ENCODE measurements at regions not wholly inside any gene's neighbourhood (a gene's known extent, or its start where the extent isn't known, plus 50 kb on each side); places are given as distances from the start of the nearest gene placed in this dataset.

DNA sequence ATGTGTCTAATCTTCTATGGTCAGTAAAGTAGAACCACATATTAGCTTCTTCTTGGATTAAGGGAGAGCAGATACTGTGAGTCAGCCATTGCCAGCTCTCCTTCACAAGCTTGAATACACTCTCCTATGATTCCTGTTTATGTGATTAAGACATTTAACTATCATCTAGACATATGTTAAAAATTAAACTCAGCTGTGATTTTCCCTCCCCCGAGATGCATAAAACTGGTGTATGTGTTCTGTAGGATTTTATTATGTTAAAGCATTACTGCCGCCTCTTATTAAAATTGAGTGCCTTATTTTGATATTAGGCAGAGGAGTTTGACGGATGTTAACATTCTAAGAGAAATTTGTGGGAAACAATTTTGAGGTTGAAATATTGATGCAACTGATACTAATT is 114.6 kb downstream of the ACTBL2 start:
- Histone ChIP-seq H3K9me3 (replicated peaks in 1 of 2; ENCODE audit: control insufficient read depth in 1 of 2, insufficient read depth in 1 of 2, low read length in 2 of 2) (no peaks in the 10 kb centered on the region), H3K4me1 (ENCODE audit: control insufficient read depth in 1 of 2, insufficient read depth in 2 of 2, low read length in 2 of 2) (no peaks in the 10 kb centered on the region), H3K4me2 (replicated peaks; ENCODE audit: extremely low read depth, low read length, poor library complexity, severe bottlenecking) (no peak overlapping the region)

DNA sequence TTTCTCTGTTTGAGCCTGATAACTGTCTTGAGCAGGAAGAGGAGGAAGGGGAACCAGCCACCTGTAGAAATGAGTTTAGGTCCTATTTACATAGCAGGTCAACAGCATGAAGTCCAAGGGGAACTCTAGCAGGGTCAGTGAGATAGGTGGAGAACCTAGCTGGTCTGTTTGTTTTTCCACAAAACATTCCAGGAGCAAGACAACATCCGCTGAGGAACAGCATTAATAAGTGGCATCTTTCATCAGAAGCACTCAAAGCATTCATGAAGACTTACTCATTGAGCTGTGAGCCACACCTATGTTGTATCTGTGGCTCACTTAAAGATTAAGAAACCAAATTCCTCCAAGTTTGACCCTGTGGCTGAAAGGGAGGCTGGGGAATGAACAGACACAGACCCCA is 115.9 kb downstream of the ACTBL2 start:
- Mint-ChIP-seq H3K36me3 (no peaks in the 10 kb centered on the region), H3K4me3 (no peak overlapping the region), H3K9me3 (peaks cover 0 to 2% (median 0%) of the 10 kb centered on the region in 7 donors), H3K4me1 (no peaks in the 10 kb centered on the region), H3K27ac (no peak overlapping the region), H3K27me3 (ENCODE audit: low read depth in 3 of 3) (peaks cover 0 to 2% (median 0%) of the 10 kb centered on the region in 3 donors)
- Histone ChIP-seq H3K36me3 (replicated peaks in 1 of 2; ENCODE audit: control insufficient read depth in 1 of 2, insufficient read depth in 2 of 2, low read length in 2 of 2) (no peaks in the 10 kb centered on the region), H3K4me3 (replicated peaks in 1 of 3; ENCODE audit: low read depth in 2 of 3, low read length in 3 of 3) (no peak overlapping the region), H3K9me3 (replicated peaks in 1 of 2; ENCODE audit: control insufficient read depth in 1 of 2, insufficient read depth in 1 of 2, low read length in 2 of 2) (no peaks in the 10 kb centered on the region), H4K20me1 (ENCODE audit: insufficient read depth, low read length) (no peaks in the 10 kb centered on the region), H3K79me2 (ENCODE audit: insufficient read depth, low read length) (no peaks in the 10 kb centered on the region), H3K4me2 (replicated peaks; ENCODE audit: extremely low read depth, low read length, poor library complexity, severe bottlenecking) (no peak overlapping the region), H3K9ac (ENCODE audit: insufficient read depth, low read length, poor library complexity, severe bottlenecking) (no peak overlapping the region), H3K27me3 (ENCODE audit: control insufficient read depth in 2 of 2, insufficient read depth in 2 of 2, low read length in 2 of 2) (no peaks in the 10 kb centered on the region), H3K4me1 (ENCODE audit: control insufficient read depth in 1 of 2, insufficient read depth in 2 of 2, low read length in 2 of 2) (no peaks in the 10 kb centered on the region), H2AFZ (ENCODE audit: insufficient read depth, low read depth, low read length, poor library complexity, severe bottlenecking) (no peak overlapping the region), H3K27ac (ENCODE audit: low read depth in 1 of 2, low read length in 2 of 2) (no peak overlapping the region)
- 100% methylated on average over 1 of the region's 1 CpG for WGBS (ENCODE audit: insufficient coverage)
- TF ChIP-seq, protein P1, sequence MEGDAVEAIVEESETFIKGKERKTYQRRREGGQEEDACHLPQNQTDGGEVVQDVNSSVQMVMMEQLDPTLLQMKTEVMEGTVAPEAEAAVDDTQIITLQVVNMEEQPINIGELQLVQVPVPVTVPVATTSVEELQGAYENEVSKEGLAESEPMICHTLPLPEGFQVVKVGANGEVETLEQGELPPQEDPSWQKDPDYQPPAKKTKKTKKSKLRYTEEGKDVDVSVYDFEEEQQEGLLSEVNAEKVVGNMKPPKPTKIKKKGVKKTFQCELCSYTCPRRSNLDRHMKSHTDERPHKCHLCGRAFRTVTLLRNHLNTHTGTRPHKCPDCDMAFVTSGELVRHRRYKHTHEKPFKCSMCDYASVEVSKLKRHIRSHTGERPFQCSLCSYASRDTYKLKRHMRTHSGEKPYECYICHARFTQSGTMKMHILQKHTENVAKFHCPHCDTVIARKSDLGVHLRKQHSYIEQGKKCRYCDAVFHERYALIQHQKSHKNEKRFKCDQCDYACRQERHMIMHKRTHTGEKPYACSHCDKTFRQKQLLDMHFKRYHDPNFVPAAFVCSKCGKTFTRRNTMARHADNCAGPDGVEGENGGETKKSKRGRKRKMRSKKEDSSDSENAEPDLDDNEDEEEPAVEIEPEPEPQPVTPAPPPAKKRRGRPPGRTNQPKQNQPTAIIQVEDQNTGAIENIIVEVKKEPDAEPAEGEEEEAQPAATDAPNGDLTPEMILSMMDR (IDR thresholded peaks at IDR 0.05), result no peak
- intact Hi-C loops (cut with micrococcal nuclease), result no loop called here
- DNase-seq, result no peak

More for the DNA sequence above, 114.6 kb downstream of the ACTBL2 start:
- Mint-ChIP-seq H3K27ac (no peak overlapping the region), H3K4me1 (no peaks in the 10 kb centered on the region), H3K9me3 (peaks cover 0 to 2% (median 0%) of the 10 kb centered on the region in 7 donors), H3K27me3 (ENCODE audit: low read depth in 3 of 3) (peaks cover 0 to 2% (median 0%) of the 10 kb centered on the region in 3 donors), H3K36me3 (no peaks in the 10 kb centered on the region), H3K4me3 (no peak overlapping the region)
- WGBS (ENCODE audit: insufficient coverage), result no CpG with 5 or more reads among the region's 3 CpGs
- H3K9ac ChIP-seq (ENCODE audit: insufficient read depth, low read length, poor library complexity, severe bottlenecking), result no peak overlapping the region
- no peaks in the 10 kb centered on the region for H3K79me2 ChIP-seq (ENCODE audit: insufficient read depth, low read length)
- DNase-seq, result no peak
- no peaks in the 10 kb centered on the region for H4K20me1 ChIP-seq (ENCODE audit: insufficient read depth, low read length)
- no peaks in the 10 kb centered on the region for H3K36me3 ChIP-seq (replicated peaks in 1 of 2; ENCODE audit: control insufficient read depth in 1 of 2, insufficient read depth in 2 of 2, low read length in 2 of 2)
- no peaks in the 10 kb centered on the region for H3K27me3 ChIP-seq (ENCODE audit: control insufficient read depth in 2 of 2, insufficient read depth in 2 of 2, low read length in 2 of 2)
- TF ChIP-seq, protein P1 (IDR thresholded peaks at IDR 0.05), result no peak
- no peak overlapping the region for H3K4me3 ChIP-seq (replicated peaks in 1 of 3; ENCODE audit: low read depth in 2 of 3, low read length in 3 of 3)
- H3K27ac ChIP-seq (ENCODE audit: low read depth in 1 of 2, low read length in 2 of 2), result no peak overlapping the region
- intact Hi-C loops (cut with micrococcal nuclease), result no loop called here
- H2AFZ ChIP-seq (ENCODE audit: insufficient read depth, low read depth, low read length, poor library complexity, severe bottlenecking), result no peak overlapping the region
